GM12878 (cell line): ENCODE measurements at regions not wholly inside any gene's neighbourhood (a gene's known extent, or its start where the extent isn't known, plus 50 kb on each side); places are given as distances from the start of the nearest gene placed in this dataset.

Source experiments
- ATAC-seq: fragments of 200-7000 bp; cut with Tn5 transposase; 3 replicates; pipeline ENCODE4 v1.9.1; 2020; ENCODE audit warnings: mild to moderate bottlenecking, moderate library complexity
- BruUV-seq: library from RNA; stranded (reverse); fragments of 400-500 nt; replicated peaks from 2 replicates; lab custom pipeline; 2021; lab: Mats Ljungman, UMichigan
- CTCF ChIA-PET: fragments of 300-600 bp; sonication (Branson Sonifier 250); formaldehyde crosslinking; extraction: SDS; loops from one replicate; lab custom pipeline; 2021; ENCODE audit warnings: inconsistent platforms; lab: Yijun Ruan, JAX
- POLR2A ChIA-PET: fragments of 350-600 bp; formaldehyde crosslinking; extraction: SDS; loops from one replicate; lab custom pipeline; 2021; ENCODE audit warnings: inconsistent platforms; lab: Charles Lee
- RAD21 ChIA-PET: fragments of 300-600 bp; sonication (Branson Sonifier 250); formaldehyde crosslinking; loops from one replicate; lab custom pipeline; 2023; ENCODE audit warnings: antibody characterized with exemption; ENCODE audit not compliant: unreplicated experiment; lab: Charles Lee
- SMC1A ChIA-PET: fragments of 300-600 bp; sonication (Branson Sonifier 250); formaldehyde crosslinking; loops from one replicate; lab custom pipeline; 2023; ENCODE audit not compliant: unreplicated experiment, uncharacterized antibody; lab: Charles Lee
- DNase-seq: peaks from one replicate; pipeline ENCODE4 v3.0.0-alpha.2; 2011; ENCODE audit warnings: low read depth, low spot score
- FAIRE-seq: peaks from 3 replicates; lab custom pipeline; 2011; peaks lifted over from hg19 to GRCh38; lab: Jason Lieb, UNC
- H2AFZ ChIP-seq: 2 replicates; pipeline ENCODE4 v1.6.0; 2011; ENCODE audit warnings: low read depth, low read length, control low read depth; ENCODE audit not compliant: control insufficient read depth
- H3K27ac ChIP-seq: 2 replicates; pipeline ENCODE4 v1.5.1; 2011; ENCODE audit warnings: control low read depth; ENCODE audit not compliant: control insufficient read depth, insufficient read depth
- H3K27me3 ChIP-seq, 2 experiments: replicated peaks in 1 of 2; 2 replicates each; pipeline versions ENCODE4 v1.6.0 to v1.6.1; 2011; ENCODE audit warnings: low read length in 1 of 2; ENCODE audit not compliant: control insufficient read depth in 2 of 2, insufficient read depth in 2 of 2
- H3K36me3 ChIP-seq, 2 experiments: 2 replicates each; pipeline ENCODE4 v1.5.1; 2011; ENCODE audit warnings: low read length in 1 of 2; ENCODE audit not compliant: control insufficient read depth in 2 of 2, insufficient read depth in 2 of 2
- H3K4me1 ChIP-seq: 2 replicates; pipeline ENCODE4 v1.6.1; 2011; ENCODE audit warnings: mild to moderate bottlenecking, low read length, moderate library complexity, mixed read lengths; ENCODE audit not compliant: control insufficient read depth, insufficient read depth
- H3K4me2 ChIP-seq: 2 replicates; pipeline ENCODE4 v1.6.0; 2011; ENCODE audit warnings: control low read depth; ENCODE audit not compliant: control insufficient read depth, insufficient read depth
- H3K4me3 ChIP-seq: fragments of 200-600 bp; sonication (generic); 2 replicates; pipeline ENCODE4 v1.5.1; 2016
- H3K79me2 ChIP-seq: 2 replicates; pipeline ENCODE4 v1.6.0; 2011; ENCODE audit warnings: low read length; ENCODE audit not compliant: control insufficient read depth, insufficient read depth
- H3K9ac ChIP-seq: 2 replicates; pipeline ENCODE4 v1.8.0; 2011; ENCODE audit warnings: low read length, control low read depth, mixed read lengths; ENCODE audit not compliant: control insufficient read depth, insufficient read depth
- H3K9me3 ChIP-seq: replicated peaks from 3 replicates; pipeline ENCODE4 v1.5.1; 2011; ENCODE audit warnings: mild to moderate bottlenecking, low read length; ENCODE audit not compliant: control insufficient read depth, insufficient read depth
- H4K20me1 ChIP-seq: 2 replicates; pipeline ENCODE4 v1.6.0; 2011; ENCODE audit not compliant: control insufficient read depth, insufficient read depth
- E4F1 ChIP-seq: fragments of 450-650 bp; IDR thresholded peaks from 2 replicates; pipeline ENCODE4 v1.6.1; 2018; ENCODE audit warnings: borderline replicate concordance, mild to moderate bottlenecking; ENCODE audit not compliant: partially characterized antibody
- IRF3 ChIP-seq: fragments of 450-650 bp; IDR thresholded peaks from 2 replicates; pipeline ENCODE4 v1.6.1; 2014; ENCODE audit warnings: mild to moderate bottlenecking
- JUND ChIP-seq: IDR thresholded peaks from 2 replicates; pipeline ENCODE4 v1.6.1; 2012; ENCODE audit warnings: low read depth, mild to moderate bottlenecking, low read length, improper control_type of control experiment, moderate library complexity
- MTA3 ChIP-seq: IDR thresholded peaks from 2 replicates; pipeline ENCODE4 v1.6.1; 2012; ENCODE audit warnings: low read length, inconsistent platforms, borderline replicate concordance
- MXI1 ChIP-seq: fragments of 150-350 bp; IDR thresholded peaks from 2 replicates; pipeline ENCODE4 v1.6.1; 2011; ENCODE audit warnings: low read depth, mild to moderate bottlenecking, inconsistent platforms, low read length, improper control_type of control experiment
- MYB ChIP-seq: fragments of 150-350 bp; IDR thresholded peaks from 2 replicates; pipeline ENCODE4 v1.6.1; 2014; ENCODE audit warnings: mild to moderate bottlenecking, low read depth, low read length, borderline replicate concordance
- POU2F2 ChIP-seq: IDR thresholded peaks from 3 replicates; pipeline ENCODE4 v1.6.1; 2011; ENCODE audit warnings: low read depth, mild to moderate bottlenecking, low read length, borderline replicate concordance
- SPI1 ChIP-seq: IDR thresholded peaks from 2 replicates; pipeline ENCODE4 v1.6.1; 2011; ENCODE audit warnings: low read depth, mild to moderate bottlenecking, low read length, moderate library complexity, borderline replicate concordance; ENCODE audit not compliant: insufficient read depth
- TARDBP ChIP-seq: IDR thresholded peaks from 2 replicates; pipeline ENCODE4 v1.6.1; 2016; ENCODE audit warnings: borderline replicate concordance
- ZBED1 ChIP-seq: IDR thresholded peaks from 2 replicates; pipeline ENCODE4 v1.6.1; 2016; ENCODE audit warnings: borderline replicate concordance
- ZNF622 ChIP-seq: fragments of 450-650 bp; IDR thresholded peaks from 2 replicates; pipeline ENCODE4 v1.6.1; 2017; ENCODE audit warnings: mild to moderate bottlenecking, inconsistent platforms
- WGBS: methylation state at CpG from one replicate; pipeline ENCODE4 v1.1.6; 2016; ENCODE audit warnings: low lambda C conversion rate; ENCODE audit not compliant: insufficient replicate concordance, insufficient coverage; ENCODE audit errors: missing lambda C conversion rate; 5-methylcytosine and 5-hydroxymethylcytosine counted together
- in situ Hi-C: fragments of 300-500 bp; cut with MboI; formaldehyde crosslinking; loops from 9 replicates; pipeline ENCODE4 v1.14.3; 2018; ENCODE audit warnings: mixed read lengths
- intact Hi-C: fragments of 100-400 bp; cut with micrococcal nuclease; formaldehyde crosslinking; loops from one replicate; pipeline ENCODE4 v1.14.2; 2022; ENCODE audit not compliant: unreplicated experiment
- TF ChIP-seq, protein P1 (sequence below): fragments of 450-650 bp; formaldehyde crosslinking; IDR thresholded peaks from 2 replicates; pipeline ENCODE4 v1.5.0; 2022; ENCODE audit warnings: mild to moderate bottlenecking, missing genetic modification characterization
- TF ChIP-seq, protein P2 (sequence below): fragments of 450-650 bp; conservative IDR thresholded peaks from 2 replicates; pipeline ENCODE4 v1.6.1; 2017; ENCODE audit warnings: mild to moderate bottlenecking, moderate library complexity

DNA sequence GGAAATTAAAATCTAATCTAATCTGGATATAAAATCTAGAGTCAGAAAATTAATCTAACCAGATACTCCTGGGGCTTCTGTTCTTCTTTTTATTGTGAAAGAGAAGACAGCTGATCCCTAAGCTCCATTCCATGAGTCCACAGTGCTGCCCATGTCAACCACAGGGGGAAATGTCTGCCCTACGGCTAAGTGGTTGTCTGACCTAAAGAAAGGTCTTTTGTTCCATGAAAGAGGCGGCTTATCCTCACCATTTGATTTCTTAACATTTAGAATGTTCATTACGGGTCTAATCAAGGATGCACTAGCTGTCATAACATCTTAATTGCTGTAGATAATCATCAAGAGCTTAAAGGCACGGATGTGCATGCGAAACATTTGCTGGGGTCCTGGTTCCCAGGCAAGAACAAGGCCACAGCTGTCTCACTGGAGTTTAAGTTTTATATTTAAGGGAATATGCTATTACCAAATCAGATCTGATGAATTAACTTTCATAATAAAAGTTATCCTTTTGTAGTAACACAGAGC, 162.6 kb downstream of the PAX3 start (continued):
- TF ChIP-seq MXI1 (no peak), JUND (no peak), POU2F2 (no peak), ZNF622 (no peak)
- TF ChIP-seq, all 136 proteins: peak for 0

DNA sequence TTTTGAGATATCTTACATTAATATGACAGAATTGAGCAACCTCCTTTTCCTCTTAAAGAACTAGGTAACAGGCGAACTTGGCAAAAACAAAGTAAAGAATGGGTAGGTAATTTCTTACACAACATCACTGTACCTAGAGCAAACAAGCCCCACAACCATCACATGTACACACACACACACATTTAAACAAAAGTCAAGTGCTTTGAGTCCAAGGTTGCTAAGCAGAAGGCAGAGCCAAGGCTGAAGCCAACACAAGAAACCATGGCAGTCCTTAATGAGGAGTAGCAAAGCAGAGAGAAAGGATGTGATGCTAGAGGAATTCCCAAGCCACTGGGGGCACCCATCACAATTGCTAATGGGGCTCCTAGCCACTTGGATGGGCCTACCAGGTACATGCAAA, 164.1 kb downstream of the PAX3 start:
- DNase-seq = no peak
- intact Hi-C loops = no loop called here
- H3K9me3 ChIP-seq = no peaks in the 10 kb centered on the region
- H3K4me3 ChIP-seq = no peak overlapping the region
- H2AFZ ChIP-seq = no peak overlapping the region
- H3K36me3 ChIP-seq = no peaks in the 10 kb centered on the region
- POLR2A ChIA-PET = no interaction called here
- in situ Hi-C loops = no loop called here
- H3K27ac ChIP-seq = no peak overlapping the region
- no peak overlapping the region for H3K4me2 ChIP-seq
- no peak for ATAC-seq
- WGBS = 0% methylated on average over 1 of the region's 1 CpG
- H3K4me1 ChIP-seq = no peaks in the 10 kb centered on the region
- RAD21 ChIA-PET = no interaction called here
- no peak for FAIRE-seq
- CTCF ChIA-PET = no interaction called here
- SMC1A ChIA-PET = interaction anchor here (1.0 kb wide), 1 partner anchor 15 kb away, joined by 3 read pairs; no protein-coding TSS in a partner anchor
- BruUV-seq = no TSS peak
- H3K9ac ChIP-seq = no peak overlapping the region
- no peaks in the 10 kb centered on the region for H3K27me3 ChIP-seq
- no peaks in the 10 kb centered on the region for H4K20me1 ChIP-seq
- no peaks in the 10 kb centered on the region for H3K79me2 ChIP-seq
- TF ChIP-seq IRF3 = no peak
- TF ChIP-seq MTA3 = no peak
- TF ChIP-seq, protein P1, sequence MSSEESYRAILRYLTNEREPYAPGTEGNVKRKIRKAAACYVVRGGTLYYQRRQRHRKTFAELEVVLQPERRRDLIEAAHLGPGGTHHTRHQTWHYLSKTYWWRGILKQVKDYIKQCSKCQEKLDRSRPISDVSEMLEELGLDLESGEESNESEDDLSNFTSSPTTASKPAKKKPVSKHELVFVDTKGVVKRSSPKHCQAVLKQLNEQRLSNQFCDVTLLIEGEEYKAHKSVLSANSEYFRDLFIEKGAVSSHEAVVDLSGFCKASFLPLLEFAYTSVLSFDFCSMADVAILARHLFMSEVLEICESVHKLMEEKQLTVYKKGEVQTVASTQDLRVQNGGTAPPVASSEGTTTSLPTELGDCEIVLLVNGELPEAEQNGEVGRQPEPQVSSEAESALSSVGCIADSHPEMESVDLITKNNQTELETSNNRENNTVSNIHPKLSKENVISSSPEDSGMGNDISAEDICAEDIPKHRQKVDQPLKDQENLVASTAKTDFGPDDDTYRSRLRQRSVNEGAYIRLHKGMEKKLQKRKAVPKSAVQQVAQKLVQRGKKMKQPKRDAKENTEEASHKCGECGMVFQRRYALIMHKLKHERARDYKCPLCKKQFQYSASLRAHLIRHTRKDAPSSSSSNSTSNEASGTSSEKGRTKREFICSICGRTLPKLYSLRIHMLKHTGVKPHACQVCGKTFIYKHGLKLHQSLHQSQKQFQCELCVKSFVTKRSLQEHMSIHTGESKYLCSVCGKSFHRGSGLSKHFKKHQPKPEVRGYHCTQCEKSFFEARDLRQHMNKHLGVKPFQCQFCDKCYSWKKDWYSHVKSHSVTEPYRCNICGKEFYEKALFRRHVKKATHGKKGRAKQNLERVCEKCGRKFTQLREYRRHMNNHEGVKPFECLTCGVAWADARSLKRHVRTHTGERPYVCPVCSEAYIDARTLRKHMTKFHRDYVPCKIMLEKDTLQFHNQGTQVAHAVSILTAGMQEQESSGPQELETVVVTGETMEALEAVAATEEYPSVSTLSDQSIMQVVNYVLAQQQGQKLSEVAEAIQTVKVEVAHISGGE (CRISPR knock-in tag) = no peak
- TF ChIP-seq E4F1 = no peak
- TF ChIP-seq TARDBP = no peak
- TF ChIP-seq SPI1 = no peak
- TF ChIP-seq MYB = no peak
- TF ChIP-seq, protein P2, sequence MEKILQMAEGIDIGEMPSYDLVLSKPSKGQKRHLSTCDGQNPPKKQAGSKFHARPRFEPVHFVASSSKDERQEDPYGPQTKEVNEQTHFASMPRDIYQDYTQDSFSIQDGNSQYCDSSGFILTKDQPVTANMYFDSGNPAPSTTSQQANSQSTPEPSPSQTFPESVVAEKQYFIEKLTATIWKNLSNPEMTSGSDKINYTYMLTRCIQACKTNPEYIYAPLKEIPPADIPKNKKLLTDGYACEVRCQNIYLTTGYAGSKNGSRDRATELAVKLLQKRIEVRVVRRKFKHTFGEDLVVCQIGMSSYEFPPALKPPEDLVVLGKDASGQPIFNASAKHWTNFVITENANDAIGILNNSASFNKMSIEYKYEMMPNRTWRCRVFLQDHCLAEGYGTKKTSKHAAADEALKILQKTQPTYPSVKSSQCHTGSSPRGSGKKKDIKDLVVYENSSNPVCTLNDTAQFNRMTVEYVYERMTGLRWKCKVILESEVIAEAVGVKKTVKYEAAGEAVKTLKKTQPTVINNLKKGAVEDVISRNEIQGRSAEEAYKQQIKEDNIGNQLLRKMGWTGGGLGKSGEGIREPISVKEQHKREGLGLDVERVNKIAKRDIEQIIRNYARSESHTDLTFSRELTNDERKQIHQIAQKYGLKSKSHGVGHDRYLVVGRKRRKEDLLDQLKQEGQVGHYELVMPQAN = no peak
- no peak for TF ChIP-seq ZBED1
